GM10266 (cell line): ENCODE measurements at regions not wholly inside any gene's neighbourhood (a gene's known extent, or its start where the extent isn't known, plus 50 kb on each side); places are given as distances from the start of the nearest gene placed in this dataset.

ENCODE experiments used
- DNase-seq: peaks from one replicate; pipeline ENCODE4 v3.0.0; 2012; ENCODE audit errors: extremely low spot score
- CTCF ChIP-seq: IDR thresholded peaks from 2 replicates; pipeline ENCODE4 v1.5.1; 2012; ENCODE audit warnings: mild to moderate bottlenecking, low read depth; ENCODE audit not compliant: control insufficient read depth, insufficient read depth; ENCODE audit errors: missing control alignments

GRCh38 chr6:167462514-167463312 lies 137.8 kb downstream of the TTLL2 start:
- no peak for TF ChIP-seq CTCF
- no peak for DNase-seq

DNA sequence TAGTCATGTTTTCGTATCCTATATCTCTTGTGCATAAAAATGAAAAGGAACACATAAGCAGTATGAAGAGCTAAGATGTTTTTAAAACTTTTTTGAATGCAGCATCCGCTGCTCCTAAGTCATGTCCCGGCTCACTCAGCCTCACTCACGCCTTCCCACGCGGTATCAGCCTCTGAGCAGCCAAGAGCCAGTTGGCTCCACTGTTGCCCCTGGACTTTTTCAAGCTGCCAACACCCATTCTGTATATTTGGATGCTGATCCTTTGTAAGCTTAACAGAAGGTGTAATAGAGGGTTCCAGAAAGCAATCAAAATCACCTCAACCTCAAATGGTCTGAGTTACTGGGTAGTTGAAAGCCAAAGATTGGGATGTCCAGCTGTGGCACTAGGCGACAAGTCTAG lies 139.3 kb downstream of the TTLL2 start:
- no peak for DNase-seq

GRCh38 chr6:167465482-167465881 lies 140.6 kb downstream of the TTLL2 start:
- no peak for DNase-seq
- TF ChIP-seq CTCF = no peak

More for the DNA sequence above, 139.3 kb downstream of the TTLL2 start:
- no peak for TF ChIP-seq CTCF

- TF ChIP-seq CTCF = no peak
- DNase-seq = no peak
Measured at GRCh38 chr6:167467282-167467681, 142.4 kb downstream of the TTLL2 start.

GRCh38 chr6:167467793-167468431 lies 143.0 kb downstream of the TTLL2 start:
- no peak for TF ChIP-seq CTCF
- no peak for DNase-seq

- no peak for DNase-seq
- no peak for TF ChIP-seq CTCF
Measured at GRCh38 chr6:167469101-167469500, 144.2 kb downstream of the TTLL2 start.

DNA sequence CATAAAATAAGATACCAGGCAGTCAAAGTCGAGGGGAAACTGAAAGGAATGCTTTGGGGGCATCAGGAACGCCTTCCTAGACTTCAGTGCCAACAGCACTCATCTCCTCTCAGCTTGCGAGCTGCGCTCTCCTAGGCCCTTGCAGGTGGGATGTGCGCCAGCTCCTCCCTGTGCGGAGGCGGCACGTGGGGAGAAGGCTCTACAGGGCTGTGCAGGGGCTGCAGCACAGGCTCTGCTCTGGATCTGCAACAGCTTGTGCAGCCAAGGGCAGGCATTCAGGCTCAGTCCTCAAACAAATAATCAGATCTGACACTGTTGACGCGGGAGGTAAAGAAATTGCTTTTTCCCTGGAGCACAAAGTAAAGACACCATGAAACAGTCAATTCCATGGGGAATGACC lies 144.8 kb downstream of the TTLL2 start:
- DNase-seq = no peak
- TF ChIP-seq CTCF = no peak
